Gastrocnemius medialis (tissue), 4 donors: ENCODE measurements at regions not wholly inside any gene's neighbourhood (a gene's known extent, or its start where the extent isn't known, plus 50 kb on each side); places are given as distances from the start of the nearest gene placed in this dataset.

ENCODE experiments used
- ATAC-seq, 2 donors: fragments of 150-250 bp; one replicate each; pipeline ENCODE4 v1.9.1; 2016
- DNase-seq, 2 donors: peaks; one replicate each; pipeline ENCODE4 v3.0.0-alpha.2; 2019
- H3K27ac ChIP-seq, 4 donors: fragments of 200-600 bp; sonication (generic); 1 replicate in 1 of 4; 2 replicates in 3 of 4; pipeline ENCODE4 v1.5.1; 2016 to 2018; ENCODE audit warnings: mild to moderate bottlenecking in 2 of 4, moderate library complexity in 1 of 4
- H3K27me3 ChIP-seq, 3 donors: fragments of 200-600 bp; sonication (generic) in 2 of 3; 1 replicate in 1 of 3; 2 replicates in 2 of 3; pipeline versions ENCODE4 v1.5.1 to v1.6.0; 2016 to 2019; ENCODE audit warnings: mild to moderate bottlenecking in 1 of 3, moderate library complexity in 1 of 3
- H3K36me3 ChIP-seq, 2 donors: fragments of 200-600 bp; sonication (generic) in 1 of 2; one replicate each; pipeline ENCODE4 v1.5.1; 2017 to 2018
- H3K4me1 ChIP-seq, 2 donors: fragments of 200-600 bp; sonication (generic) in 1 of 2; one replicate each; pipeline ENCODE4 v1.5.1; 2016 to 2017; ENCODE audit warnings: mild to moderate bottlenecking in 2 of 2
- H3K4me3 ChIP-seq, 4 donors: fragments of 200-600 bp; sonication (generic) in 3 of 4; 1 replicate in 1 of 4; 2 replicates in 3 of 4; pipeline ENCODE4 v1.5.1; 2016 to 2019; ENCODE audit warnings: mild to moderate bottlenecking in 2 of 4
- H3K9me3 ChIP-seq, 3 donors: fragments of 200-600 bp; sonication (generic) in 2 of 3; 1 replicate in 1 of 3; 2 replicates in 2 of 3; pipeline ENCODE4 v1.5.1; 2016 to 2019
- POLR2A ChIP-seq, 2 donors: fragments of 450-650 bp; IDR thresholded peaks; one replicate each; pipeline ENCODE4 v1.6.1; 2017; ENCODE audit warnings: antibody characterized with exemption in 2 of 2, mild to moderate bottlenecking in 2 of 2, moderate library complexity in 2 of 2
- in situ Hi-C, 4 donors: fragments of 200-750 bp; cut with MboI; loops; one replicate each; pipeline versions ENCODE4 v1.15.0 to v1.8.0; 2017; ENCODE audit warnings: low sequenced_read_pairs in 4 of 4
- intact Hi-C: fragments of 100-400 bp; cut with DNase I; formaldehyde crosslinking; loops from one replicate; pipeline ENCODE4 v1.15.1; 2023; ENCODE audit warnings: low total_unique reads
- TF ChIP-seq, protein P1 (sequence below), 5 experiments: fragments of 450-650 bp in 3 of 5; fragments of 200-600 bp in 2 of 5; sonication (generic) in 2 of 5; IDR thresholded peaks in 4 of 5; conservative IDR thresholded peaks in 1 of 5; 1 replicate in 4 of 5; 2 replicates in 1 of 5; pipeline ENCODE4 v1.5.1; 2016 to 2019; ENCODE audit warnings: antibody characterized with exemption in 5 of 5, mild to moderate bottlenecking in 3 of 5, moderate library complexity in 3 of 5

DNA sequence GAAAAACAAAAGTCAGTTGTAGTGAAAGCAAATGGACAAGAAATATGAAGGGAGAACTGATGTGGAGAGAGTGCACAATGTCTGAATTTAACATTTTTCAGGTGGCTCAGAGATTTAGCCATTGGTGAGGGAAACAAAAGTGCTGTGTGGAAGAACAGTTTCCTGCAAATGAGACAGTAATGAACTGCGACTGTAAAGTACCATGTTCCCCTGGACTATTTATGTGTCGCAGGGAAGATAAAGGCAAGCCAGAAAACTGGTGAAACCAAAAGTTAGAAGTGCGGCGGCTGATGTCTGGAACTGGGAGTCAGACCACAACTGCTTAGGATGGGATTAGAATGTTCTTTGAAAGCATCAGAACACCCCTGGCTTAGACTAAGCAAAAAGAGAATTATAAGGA is 905.1 kb upstream of the MAN1A1 start:
- intact Hi-C loops (no loop called here), in situ Hi-C loops (no loop called here)
- TF ChIP-seq, protein P1, sequence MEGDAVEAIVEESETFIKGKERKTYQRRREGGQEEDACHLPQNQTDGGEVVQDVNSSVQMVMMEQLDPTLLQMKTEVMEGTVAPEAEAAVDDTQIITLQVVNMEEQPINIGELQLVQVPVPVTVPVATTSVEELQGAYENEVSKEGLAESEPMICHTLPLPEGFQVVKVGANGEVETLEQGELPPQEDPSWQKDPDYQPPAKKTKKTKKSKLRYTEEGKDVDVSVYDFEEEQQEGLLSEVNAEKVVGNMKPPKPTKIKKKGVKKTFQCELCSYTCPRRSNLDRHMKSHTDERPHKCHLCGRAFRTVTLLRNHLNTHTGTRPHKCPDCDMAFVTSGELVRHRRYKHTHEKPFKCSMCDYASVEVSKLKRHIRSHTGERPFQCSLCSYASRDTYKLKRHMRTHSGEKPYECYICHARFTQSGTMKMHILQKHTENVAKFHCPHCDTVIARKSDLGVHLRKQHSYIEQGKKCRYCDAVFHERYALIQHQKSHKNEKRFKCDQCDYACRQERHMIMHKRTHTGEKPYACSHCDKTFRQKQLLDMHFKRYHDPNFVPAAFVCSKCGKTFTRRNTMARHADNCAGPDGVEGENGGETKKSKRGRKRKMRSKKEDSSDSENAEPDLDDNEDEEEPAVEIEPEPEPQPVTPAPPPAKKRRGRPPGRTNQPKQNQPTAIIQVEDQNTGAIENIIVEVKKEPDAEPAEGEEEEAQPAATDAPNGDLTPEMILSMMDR (IDR thresholded peaks at IDR 0.05 in 4 of 5, conservative IDR thresholded peaks at IDR 0.05 in 1 of 5), result no peak
- TF ChIP-seq POLR2A (IDR thresholded peaks at IDR 0.05), result no peak
- no peaks in the 10 kb centered on the region for H3K4me1 ChIP-seq
- H3K9me3 ChIP-seq, result no peaks in the 10 kb centered on the region
- H3K27ac ChIP-seq, result no peak overlapping the region
- DNase-seq (no peak), ATAC-seq (no peak)
- H3K36me3 ChIP-seq, result no peaks in the 10 kb centered on the region
- H3K4me3 ChIP-seq, result no peak overlapping the region
- no peaks in the 10 kb centered on the region for H3K27me3 ChIP-seq

DNA sequence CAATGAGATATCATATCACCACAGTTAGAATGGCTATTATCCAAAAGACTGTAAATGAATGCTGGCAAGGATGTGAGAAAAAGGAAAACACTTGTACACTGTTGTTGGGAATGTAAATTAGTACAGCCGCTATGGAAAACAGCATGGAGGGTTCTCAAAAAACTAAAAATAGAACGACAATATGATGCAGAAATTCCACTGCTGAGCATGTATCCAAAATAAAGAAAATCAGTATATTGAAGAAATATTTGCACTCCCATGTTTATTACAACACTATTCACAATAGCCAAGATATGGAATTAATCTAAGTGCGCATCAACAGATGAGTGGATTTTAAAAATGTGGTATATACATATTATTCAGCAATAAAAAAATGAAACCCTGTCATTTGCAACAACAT is 898.9 kb upstream of the MAN1A1 start:
- no peak overlapping the region for H3K27ac ChIP-seq
- ATAC-seq, result no peak
- DNase-seq, result no peak
- no peaks in the 10 kb centered on the region for H3K4me1 ChIP-seq
- TF ChIP-seq, protein P1 (IDR thresholded peaks at IDR 0.05 in 4 of 5, conservative IDR thresholded peaks at IDR 0.05 in 1 of 5), result no peak
- no peak for TF ChIP-seq POLR2A (IDR thresholded peaks at IDR 0.05)
- no peaks in the 10 kb centered on the region for H3K36me3 ChIP-seq
- in situ Hi-C loops (no loop called here), intact Hi-C loops (no loop called here)
- H3K27me3 ChIP-seq, result no peaks in the 10 kb centered on the region
- H3K4me3 ChIP-seq, result no peak overlapping the region
- H3K9me3 ChIP-seq, result no peaks in the 10 kb centered on the region

DNA sequence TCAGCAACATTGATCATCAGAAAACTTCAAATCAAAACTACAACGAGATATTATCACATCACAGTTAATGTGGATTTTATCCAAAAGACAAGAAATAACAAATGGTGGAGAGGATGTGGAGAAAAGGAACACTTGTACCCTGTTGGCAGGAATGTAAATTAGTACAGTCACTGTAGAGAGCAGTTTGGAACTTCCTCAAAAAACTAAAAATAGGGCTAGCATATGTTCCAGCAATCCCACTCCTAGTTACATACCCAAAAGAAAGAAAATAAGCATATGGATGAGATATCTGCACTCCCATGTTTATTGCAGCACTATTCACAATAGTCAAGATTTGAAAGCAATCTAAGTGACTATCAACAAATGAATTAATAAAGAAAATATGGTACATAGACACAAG is 887.7 kb upstream of the MAN1A1 start:
- Histone ChIP-seq H3K27me3 (no peaks in the 10 kb centered on the region), H3K9me3 (no peaks in the 10 kb centered on the region), H3K4me1 (no peaks in the 10 kb centered on the region), H3K36me3 (no peaks in the 10 kb centered on the region), H3K4me3 (no peak overlapping the region), H3K27ac (no peak overlapping the region)
- DNase-seq (no peak), ATAC-seq (no peak)
- intact Hi-C loops, result no loop called here
- in situ Hi-C loops, result no loop called here
- TF ChIP-seq, protein P1 (IDR thresholded peaks at IDR 0.05 in 4 of 5, conservative IDR thresholded peaks at IDR 0.05 in 1 of 5), result no peak
- TF ChIP-seq POLR2A (IDR thresholded peaks at IDR 0.05), result no peak

DNA sequence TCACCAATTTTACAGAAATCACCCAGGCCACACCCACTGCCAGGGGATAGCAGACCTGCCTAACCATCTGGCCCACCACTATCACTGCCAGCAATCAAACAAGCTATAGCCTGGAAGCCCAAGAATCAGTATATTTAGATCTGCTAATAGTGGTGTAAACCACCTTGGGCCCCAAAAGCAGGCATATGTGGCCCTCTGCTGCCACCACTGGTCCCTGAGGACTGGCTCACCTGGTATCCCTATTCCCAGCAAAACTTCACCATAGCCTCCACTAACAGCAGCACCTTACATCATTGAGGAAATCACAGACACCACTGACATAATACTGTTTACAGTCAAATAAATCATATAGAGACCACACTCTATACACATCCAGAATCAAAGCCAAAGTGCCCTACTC is 880.4 kb upstream of the MAN1A1 start:
- Histone ChIP-seq H3K36me3 (no peaks in the 10 kb centered on the region), H3K4me1 (no peaks in the 10 kb centered on the region), H3K27me3 (no peaks in the 10 kb centered on the region), H3K9me3 (no peaks in the 10 kb centered on the region), H3K4me3 (no peak overlapping the region), H3K27ac (no peak overlapping the region)
- DNase-seq (no peak), ATAC-seq (no peak)
- TF ChIP-seq POLR2A (IDR thresholded peaks at IDR 0.05), result no peak
- TF ChIP-seq, protein P1 (IDR thresholded peaks at IDR 0.05 in 4 of 5, conservative IDR thresholded peaks at IDR 0.05 in 1 of 5), result no peak
- in situ Hi-C loops (no loop called here), intact Hi-C loops (no loop called here)

DNA sequence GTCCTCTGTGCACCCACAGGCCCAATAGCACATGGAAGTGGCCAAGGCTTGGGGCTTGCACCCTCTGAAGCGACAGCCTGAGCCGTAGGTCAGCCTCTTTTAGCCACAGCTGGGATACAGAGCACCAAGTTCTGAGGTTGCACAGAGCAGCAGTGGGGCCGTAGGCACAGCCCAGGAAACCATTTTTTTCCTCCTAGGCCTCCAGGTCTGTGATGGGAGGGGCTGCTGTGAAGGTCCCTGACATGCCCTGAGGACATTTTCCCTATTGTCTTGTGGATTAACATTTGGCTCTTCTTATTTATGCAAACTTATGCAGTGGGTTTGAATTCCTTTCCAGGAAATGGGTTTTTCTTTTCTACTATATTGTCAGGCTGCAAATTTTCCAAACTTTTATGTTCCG is 878.7 kb upstream of the MAN1A1 start:
- in situ Hi-C loops (no loop called here), intact Hi-C loops (no loop called here)
- TF ChIP-seq, protein P1 (IDR thresholded peaks at IDR 0.05 in 4 of 5, conservative IDR thresholded peaks at IDR 0.05 in 1 of 5), result no peak
- TF ChIP-seq POLR2A (IDR thresholded peaks at IDR 0.05), result no peak
- H3K4me3 ChIP-seq, result no peak overlapping the region
- H3K9me3 ChIP-seq, result no peaks in the 10 kb centered on the region
- DNase-seq (no peak), ATAC-seq (no peak)
- no peaks in the 10 kb centered on the region for H3K36me3 ChIP-seq
- no peaks in the 10 kb centered on the region for H3K4me1 ChIP-seq
- H3K27ac ChIP-seq, result no peak overlapping the region
- H3K27me3 ChIP-seq, result no peaks in the 10 kb centered on the region
